GM12878 (cell line): ENCODE measurements at regions not wholly inside any gene's neighbourhood (a gene's known extent, or its start where the extent isn't known, plus 50 kb on each side); places are given as distances from the start of the nearest gene placed in this dataset.

Source experiments
- ATAC-seq: fragments of 200-7000 bp; cut with Tn5 transposase; 3 replicates; pipeline ENCODE4 v1.9.1; 2020; ENCODE audit warnings: mild to moderate bottlenecking, moderate library complexity
- BruUV-seq: library from RNA; stranded (reverse); fragments of 400-500 nt; replicated peaks from 2 replicates; lab custom pipeline; 2021; lab: Mats Ljungman, UMichigan
- CTCF ChIA-PET: fragments of 300-600 bp; sonication (Branson Sonifier 250); formaldehyde crosslinking; extraction: SDS; loops from one replicate; lab custom pipeline; 2021; ENCODE audit warnings: inconsistent platforms; lab: Yijun Ruan, JAX
- POLR2A ChIA-PET: fragments of 350-600 bp; formaldehyde crosslinking; extraction: SDS; loops from one replicate; lab custom pipeline; 2021; ENCODE audit warnings: inconsistent platforms; lab: Charles Lee
- RAD21 ChIA-PET: fragments of 300-600 bp; sonication (Branson Sonifier 250); formaldehyde crosslinking; loops from one replicate; lab custom pipeline; 2023; ENCODE audit warnings: antibody characterized with exemption; ENCODE audit not compliant: unreplicated experiment; lab: Charles Lee
- SMC1A ChIA-PET: fragments of 300-600 bp; sonication (Branson Sonifier 250); formaldehyde crosslinking; loops from one replicate; lab custom pipeline; 2023; ENCODE audit not compliant: unreplicated experiment, uncharacterized antibody; lab: Charles Lee
- DNase-seq: peaks from one replicate; pipeline ENCODE4 v3.0.0-alpha.2; 2011; ENCODE audit warnings: low read depth, low spot score
- FAIRE-seq: peaks from 3 replicates; lab custom pipeline; 2011; peaks lifted over from hg19 to GRCh38; lab: Jason Lieb, UNC
- H2AFZ ChIP-seq: 2 replicates; pipeline ENCODE4 v1.6.0; 2011; ENCODE audit warnings: low read depth, low read length, control low read depth; ENCODE audit not compliant: control insufficient read depth
- H3K27ac ChIP-seq: 2 replicates; pipeline ENCODE4 v1.5.1; 2011; ENCODE audit warnings: control low read depth; ENCODE audit not compliant: control insufficient read depth, insufficient read depth
- H3K27me3 ChIP-seq, 2 experiments: replicated peaks in 1 of 2; 2 replicates each; pipeline versions ENCODE4 v1.6.0 to v1.6.1; 2011; ENCODE audit warnings: low read length in 1 of 2; ENCODE audit not compliant: control insufficient read depth in 2 of 2, insufficient read depth in 2 of 2
- H3K36me3 ChIP-seq, 2 experiments: 2 replicates each; pipeline ENCODE4 v1.5.1; 2011; ENCODE audit warnings: low read length in 1 of 2; ENCODE audit not compliant: control insufficient read depth in 2 of 2, insufficient read depth in 2 of 2
- H3K4me1 ChIP-seq: 2 replicates; pipeline ENCODE4 v1.6.1; 2011; ENCODE audit warnings: mild to moderate bottlenecking, low read length, moderate library complexity, mixed read lengths; ENCODE audit not compliant: control insufficient read depth, insufficient read depth
- H3K4me2 ChIP-seq: 2 replicates; pipeline ENCODE4 v1.6.0; 2011; ENCODE audit warnings: control low read depth; ENCODE audit not compliant: control insufficient read depth, insufficient read depth
- H3K4me3 ChIP-seq: fragments of 200-600 bp; sonication (generic); 2 replicates; pipeline ENCODE4 v1.5.1; 2016
- H3K79me2 ChIP-seq: 2 replicates; pipeline ENCODE4 v1.6.0; 2011; ENCODE audit warnings: low read length; ENCODE audit not compliant: control insufficient read depth, insufficient read depth
- H3K9ac ChIP-seq: 2 replicates; pipeline ENCODE4 v1.8.0; 2011; ENCODE audit warnings: low read length, control low read depth, mixed read lengths; ENCODE audit not compliant: control insufficient read depth, insufficient read depth
- H3K9me3 ChIP-seq: replicated peaks from 3 replicates; pipeline ENCODE4 v1.5.1; 2011; ENCODE audit warnings: mild to moderate bottlenecking, low read length; ENCODE audit not compliant: control insufficient read depth, insufficient read depth
- H4K20me1 ChIP-seq: 2 replicates; pipeline ENCODE4 v1.6.0; 2011; ENCODE audit not compliant: control insufficient read depth, insufficient read depth
- IKZF2 ChIP-seq, 2 experiments: fragments of 450-650 bp; IDR thresholded peaks; 2 replicates each; pipeline ENCODE4 v1.6.1; 2017; ENCODE audit warnings: mild to moderate bottlenecking in 2 of 2, moderate library complexity in 2 of 2
- MXI1 ChIP-seq: fragments of 150-350 bp; IDR thresholded peaks from 2 replicates; pipeline ENCODE4 v1.6.1; 2011; ENCODE audit warnings: low read depth, mild to moderate bottlenecking, inconsistent platforms, low read length, improper control_type of control experiment
- RFX5 ChIP-seq: IDR thresholded peaks from 2 replicates; pipeline ENCODE4 v1.6.1; 2011; ENCODE audit warnings: low read depth, low read length, improper control_type of control experiment
- SPI1 ChIP-seq: IDR thresholded peaks from 2 replicates; pipeline ENCODE4 v1.6.1; 2011; ENCODE audit warnings: low read depth, mild to moderate bottlenecking, low read length, moderate library complexity, borderline replicate concordance; ENCODE audit not compliant: insufficient read depth
- SRF ChIP-seq, 2 experiments: IDR thresholded peaks; 2 replicates each; pipeline ENCODE4 v1.6.1; 2011; ENCODE audit warnings: low read depth in 2 of 2, low read length in 2 of 2, mild to moderate bottlenecking in 1 of 2, moderate library complexity in 1 of 2
- ZNF384 ChIP-seq: IDR thresholded peaks from 2 replicates; pipeline ENCODE4 v1.6.1; 2012; ENCODE audit warnings: low read depth, mild to moderate bottlenecking, low read length, improper control_type of control experiment, borderline replicate concordance
- WGBS: methylation state at CpG from one replicate; pipeline ENCODE4 v1.1.6; 2016; ENCODE audit warnings: low lambda C conversion rate; ENCODE audit not compliant: insufficient replicate concordance, insufficient coverage; ENCODE audit errors: missing lambda C conversion rate; 5-methylcytosine and 5-hydroxymethylcytosine counted together
- in situ Hi-C: fragments of 300-500 bp; cut with MboI; formaldehyde crosslinking; loops from 9 replicates; pipeline ENCODE4 v1.14.3; 2018; ENCODE audit warnings: mixed read lengths
- intact Hi-C: fragments of 100-400 bp; cut with micrococcal nuclease; formaldehyde crosslinking; loops from one replicate; pipeline ENCODE4 v1.14.2; 2022; ENCODE audit not compliant: unreplicated experiment
- TF ChIP-seq, protein P1 (sequence below): IDR thresholded peaks from 2 replicates; pipeline ENCODE4 v1.6.1; 2011; ENCODE audit warnings: low read depth, low read length, improper control_type of control experiment, borderline replicate concordance
- TF ChIP-seq, protein P2 (sequence below): fragments of 150-350 bp; IDR thresholded peaks from 2 replicates; pipeline ENCODE4 v1.6.1; 2014; ENCODE audit warnings: mild to moderate bottlenecking, low read depth, low read length

DNA sequence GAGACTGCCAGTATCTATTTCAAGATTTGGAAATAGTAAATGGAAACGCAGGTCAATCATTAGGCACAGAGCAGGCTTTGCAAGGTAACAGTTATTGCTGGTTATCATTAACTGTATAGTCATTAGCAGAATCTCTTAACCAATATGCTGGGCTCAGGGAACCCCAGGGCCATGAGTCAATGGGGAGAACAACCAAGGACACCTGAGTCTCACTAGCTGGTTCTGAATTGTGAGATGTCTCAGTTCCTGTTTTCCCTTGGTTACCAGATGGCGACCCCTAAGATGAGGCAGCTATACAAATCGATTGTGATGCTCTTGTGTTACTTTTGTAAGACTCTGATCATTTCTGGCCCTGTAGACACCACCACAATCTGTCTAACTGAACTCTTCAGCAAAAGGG, 385.3 kb downstream of the HAPSTR1 start:
- RAD21 ChIA-PET = no interaction called here
- no peak for FAIRE-seq
- WGBS = 0% methylated on average over 3 of the region's 3 CpGs

DNA sequence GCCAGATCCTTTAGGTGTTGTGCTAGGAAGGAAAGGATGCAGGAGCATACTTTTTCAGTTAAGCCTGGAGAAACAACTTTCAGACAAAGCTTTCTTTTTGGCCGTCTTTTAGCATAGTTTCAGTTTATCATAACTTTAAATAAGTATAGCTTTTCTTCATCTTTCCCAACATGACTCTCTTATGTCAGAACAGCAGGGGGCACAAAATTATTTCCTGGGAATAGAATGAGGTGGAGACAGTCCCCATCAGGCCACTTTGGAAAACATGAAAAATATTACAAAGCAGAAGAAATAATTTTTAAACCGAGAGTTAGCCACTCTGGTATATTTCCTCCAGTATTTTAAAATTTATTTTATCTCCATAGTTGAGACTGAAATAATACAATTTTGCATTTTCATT, 387.6 kb downstream of the HAPSTR1 start:
- H3K4me2 ChIP-seq = no peak overlapping the region
- SMC1A ChIA-PET = interaction anchor here (0.9 kb wide), 1 partner anchor 13 kb away, joined by 3 read pairs; no protein-coding TSS in a partner anchor
- in situ Hi-C loops = no loop called here
- RAD21 ChIA-PET = no interaction called here
- POLR2A ChIA-PET = no interaction called here
- no peaks in the 10 kb centered on the region for H3K36me3 ChIP-seq
- no peaks in the 10 kb centered on the region for H3K9me3 ChIP-seq
- no peak for FAIRE-seq
- H3K9ac ChIP-seq = no peak overlapping the region
- no peak overlapping the region for H3K4me3 ChIP-seq
- no peaks in the 10 kb centered on the region for H4K20me1 ChIP-seq
- no peaks in the 10 kb centered on the region for H3K27me3 ChIP-seq
- H3K27ac ChIP-seq = no peak overlapping the region
- CTCF ChIA-PET = no interaction called here
- no peak for DNase-seq
- intact Hi-C loops = no loop called here
- TF ChIP-seq IKZF2 (IDR thresholded peaks at IDR 0.05) (no peak), SRF (IDR thresholded peaks at IDR 0.05; ENCODE audit: low read depth in 2 of 2, low read length in 2 of 2) (no peak)
- no TSS peak for BruUV-seq
- H3K4me1 ChIP-seq = no peaks in the 10 kb centered on the region
- H3K79me2 ChIP-seq = no peaks in the 10 kb centered on the region
- H2AFZ ChIP-seq = no peak overlapping the region
- WGBS = 3% methylated on average over 2 of the region's 2 CpGs
- ATAC-seq = no peak

More for the DNA sequence above, 385.3 kb downstream of the HAPSTR1 start:
- POLR2A ChIA-PET = no interaction called here
- BruUV-seq = no TSS peak
- SMC1A ChIA-PET = no interaction called here
- Histone ChIP-seq H3K9me3 (no peaks in the 10 kb centered on the region), H2AFZ (no peak overlapping the region), H3K4me3 (no peak overlapping the region), H3K36me3 (no peaks in the 10 kb centered on the region), H3K4me1 (no peaks in the 10 kb centered on the region), H3K9ac (no peak overlapping the region), H3K79me2 (no peaks in the 10 kb centered on the region), H3K27ac (no peak overlapping the region), H3K27me3 (no peaks in the 10 kb centered on the region), H3K4me2 (no peak overlapping the region), H4K20me1 (no peaks in the 10 kb centered on the region)
- ATAC-seq (peak; percentile 47), DNase-seq (no peak)
- intact Hi-C loops (no loop called here), in situ Hi-C loops (no loop called here)
- CTCF ChIA-PET = no interaction called here
- TF ChIP-seq, protein P1, sequence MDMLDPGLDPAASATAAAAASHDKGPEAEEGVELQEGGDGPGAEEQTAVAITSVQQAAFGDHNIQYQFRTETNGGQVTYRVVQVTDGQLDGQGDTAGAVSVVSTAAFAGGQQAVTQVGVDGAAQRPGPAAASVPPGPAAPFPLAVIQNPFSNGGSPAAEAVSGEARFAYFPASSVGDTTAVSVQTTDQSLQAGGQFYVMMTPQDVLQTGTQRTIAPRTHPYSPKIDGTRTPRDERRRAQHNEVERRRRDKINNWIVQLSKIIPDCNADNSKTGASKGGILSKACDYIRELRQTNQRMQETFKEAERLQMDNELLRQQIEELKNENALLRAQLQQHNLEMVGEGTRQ = no peak
- peak; percentile 59 for TF ChIP-seq SPI1
- no peak for TF ChIP-seq RFX5
- TF ChIP-seq, protein P2, sequence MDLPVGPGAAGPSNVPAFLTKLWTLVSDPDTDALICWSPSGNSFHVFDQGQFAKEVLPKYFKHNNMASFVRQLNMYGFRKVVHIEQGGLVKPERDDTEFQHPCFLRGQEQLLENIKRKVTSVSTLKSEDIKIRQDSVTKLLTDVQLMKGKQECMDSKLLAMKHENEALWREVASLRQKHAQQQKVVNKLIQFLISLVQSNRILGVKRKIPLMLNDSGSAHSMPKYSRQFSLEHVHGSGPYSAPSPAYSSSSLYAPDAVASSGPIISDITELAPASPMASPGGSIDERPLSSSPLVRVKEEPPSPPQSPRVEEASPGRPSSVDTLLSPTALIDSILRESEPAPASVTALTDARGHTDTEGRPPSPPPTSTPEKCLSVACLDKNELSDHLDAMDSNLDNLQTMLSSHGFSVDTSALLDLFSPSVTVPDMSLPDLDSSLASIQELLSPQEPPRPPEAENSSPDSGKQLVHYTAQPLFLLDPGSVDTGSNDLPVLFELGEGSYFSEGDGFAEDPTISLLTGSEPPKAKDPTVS = no peak
- TF ChIP-seq MXI1 = no peak
- TF ChIP-seq ZNF384 = no peak
